ENCODE measurements at regions not wholly inside any gene's neighbourhood (a gene's known extent, or its start where the extent isn't known, plus 50 kb on each side); places are given as distances from the start of the nearest gene placed in this dataset.

DNA sequence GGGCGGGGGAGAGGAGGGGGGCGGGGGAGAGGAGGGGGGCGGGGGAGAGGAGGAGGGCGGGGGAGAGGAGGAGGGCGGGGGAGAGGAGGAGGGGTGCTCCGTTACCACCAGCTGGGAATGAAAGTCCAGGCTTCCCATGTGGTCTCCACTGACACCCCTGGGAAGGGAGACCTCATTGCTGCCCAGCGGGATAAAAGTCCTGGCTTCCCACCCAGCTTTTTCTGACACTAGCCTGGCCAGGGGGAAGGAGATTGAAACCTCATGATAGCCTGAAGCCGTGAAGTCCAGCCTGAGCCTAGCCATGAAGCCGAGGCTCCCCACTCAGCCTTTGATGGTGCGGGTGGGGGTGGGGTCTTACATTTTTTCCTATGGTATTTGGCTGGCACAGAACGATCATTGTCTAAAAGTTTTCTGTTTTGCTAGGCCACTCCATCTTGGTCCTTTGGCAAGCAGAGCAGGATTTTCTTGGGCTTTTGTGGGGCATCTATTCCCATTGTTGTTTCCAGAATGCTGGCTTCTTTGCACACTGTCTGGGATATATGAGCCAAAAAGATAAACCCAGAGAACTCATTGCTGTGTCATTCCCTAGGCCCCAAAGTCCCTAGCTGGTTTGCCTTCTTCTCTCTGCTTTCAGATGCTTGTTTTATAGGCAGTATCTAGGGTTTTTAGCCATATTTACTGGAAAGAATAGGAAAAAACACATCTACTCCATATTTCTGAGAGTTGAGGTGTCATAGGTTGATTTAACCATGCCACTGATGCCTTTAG lies 65.3 kb upstream of the SMOX start:
- Histone ChIP-seq H3K27me3 (ENCODE audit: insufficient read depth, low read length) (no peaks in the 10 kb centered on the region), H4K20me1 (ENCODE audit: insufficient read depth, low read length) (no peaks in the 10 kb centered on the region), H3K9me3 (ENCODE audit: low read length) (0 out of 2 replicates have a peak, but pooled peaks cover 3% of the 10 kb centered on the region), H3K9me2 (ENCODE audit: low read depth, low read length) (no peaks in the 10 kb centered on the region), H3K4me2 (ENCODE audit: low read length) (no peak overlapping the region), H3K79me2 (ENCODE audit: insufficient read depth, low read length) (no peaks in the 10 kb centered on the region), H3F3A (ENCODE audit: insufficient read depth, low read length) (no peaks in the 10 kb centered on the region), H2AFZ (ENCODE audit: low read length) (no peak overlapping the region), H3K4me1 (ENCODE audit: insufficient read depth, low read length, severe bottlenecking) (peaks cover 4% of the 10 kb centered on the region), H3K9ac (ENCODE audit: low read length) (no peak overlapping the region), H3K27ac (ENCODE audit: low read depth, low read length, poor library complexity, severe bottlenecking) (no peak overlapping the region), H3K36me3 (ENCODE audit: insufficient read depth, low read length) (no peaks in the 10 kb centered on the region), H3K4me3 (ENCODE audit: low read depth, low read length, poor library complexity, severe bottlenecking) (no peak overlapping the region)
- TF ChIP-seq EZH2 (IDR thresholded peaks at IDR 0.05; ENCODE audit: borderline replicate concordance, low read length), result no peak
- TF ChIP-seq, protein P1, sequence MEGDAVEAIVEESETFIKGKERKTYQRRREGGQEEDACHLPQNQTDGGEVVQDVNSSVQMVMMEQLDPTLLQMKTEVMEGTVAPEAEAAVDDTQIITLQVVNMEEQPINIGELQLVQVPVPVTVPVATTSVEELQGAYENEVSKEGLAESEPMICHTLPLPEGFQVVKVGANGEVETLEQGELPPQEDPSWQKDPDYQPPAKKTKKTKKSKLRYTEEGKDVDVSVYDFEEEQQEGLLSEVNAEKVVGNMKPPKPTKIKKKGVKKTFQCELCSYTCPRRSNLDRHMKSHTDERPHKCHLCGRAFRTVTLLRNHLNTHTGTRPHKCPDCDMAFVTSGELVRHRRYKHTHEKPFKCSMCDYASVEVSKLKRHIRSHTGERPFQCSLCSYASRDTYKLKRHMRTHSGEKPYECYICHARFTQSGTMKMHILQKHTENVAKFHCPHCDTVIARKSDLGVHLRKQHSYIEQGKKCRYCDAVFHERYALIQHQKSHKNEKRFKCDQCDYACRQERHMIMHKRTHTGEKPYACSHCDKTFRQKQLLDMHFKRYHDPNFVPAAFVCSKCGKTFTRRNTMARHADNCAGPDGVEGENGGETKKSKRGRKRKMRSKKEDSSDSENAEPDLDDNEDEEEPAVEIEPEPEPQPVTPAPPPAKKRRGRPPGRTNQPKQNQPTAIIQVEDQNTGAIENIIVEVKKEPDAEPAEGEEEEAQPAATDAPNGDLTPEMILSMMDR (IDR thresholded peaks at IDR 0.05; ENCODE audit: low read length), result no peak

DNA sequence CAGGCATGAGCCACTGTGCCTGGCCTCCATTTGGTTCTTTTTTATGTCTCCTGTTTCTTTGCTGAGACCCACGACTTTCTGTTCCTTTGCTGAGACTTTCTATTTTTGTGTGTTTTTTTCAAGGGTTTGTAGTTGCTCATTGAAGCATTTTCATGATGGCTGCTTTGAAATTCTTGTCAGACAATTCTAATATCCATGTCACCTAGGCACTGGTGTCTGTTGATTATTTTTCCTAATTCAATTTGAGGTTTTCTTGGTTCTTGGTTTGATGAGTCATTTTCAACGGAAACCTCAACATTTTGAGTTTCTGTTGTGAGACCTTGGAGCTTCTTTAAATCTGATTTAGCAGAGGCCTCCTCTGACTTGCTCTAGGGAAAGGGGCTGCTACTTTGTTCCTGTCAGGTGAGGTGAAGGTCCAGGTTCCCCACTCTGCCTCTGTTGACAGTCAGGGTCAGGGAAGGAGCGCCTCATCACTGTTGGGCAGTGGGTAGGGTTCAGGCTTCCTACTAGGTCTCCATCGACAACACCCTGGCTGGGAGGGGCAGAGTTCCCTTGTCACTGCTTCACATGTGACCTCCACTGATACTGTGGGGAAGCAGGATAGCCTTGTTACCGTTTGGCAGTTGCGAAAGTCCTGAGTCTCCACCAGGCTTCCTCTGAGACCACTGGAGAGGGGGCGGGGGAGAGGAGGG lies 66.1 kb upstream of the SMOX start:
- Histone ChIP-seq H3K4me2 (ENCODE audit: low read length) (no peak overlapping the region), H3F3A (ENCODE audit: insufficient read depth, low read length) (no peaks in the 10 kb centered on the region), H4K20me1 (ENCODE audit: insufficient read depth, low read length) (no peaks in the 10 kb centered on the region), H3K79me2 (ENCODE audit: insufficient read depth, low read length) (no peaks in the 10 kb centered on the region), H3K36me3 (ENCODE audit: insufficient read depth, low read length) (no peaks in the 10 kb centered on the region), H3K4me3 (ENCODE audit: low read depth, low read length, poor library complexity, severe bottlenecking) (no peak overlapping the region), H3K4me1 (ENCODE audit: insufficient read depth, low read length, severe bottlenecking) (peaks cover 4% of the 10 kb centered on the region), H2AFZ (ENCODE audit: low read length) (no peak overlapping the region), H3K27ac (ENCODE audit: low read depth, low read length, poor library complexity, severe bottlenecking) (no peak overlapping the region), H3K9ac (ENCODE audit: low read length) (no peak overlapping the region), H3K27me3 (ENCODE audit: insufficient read depth, low read length) (no peaks in the 10 kb centered on the region), H3K9me2 (ENCODE audit: low read depth, low read length) (no peaks in the 10 kb centered on the region), H3K9me3 (ENCODE audit: low read length) (0 out of 2 replicates have a peak, but pooled peaks cover 3% of the 10 kb centered on the region)
- no peak for TF ChIP-seq EZH2 (IDR thresholded peaks at IDR 0.05; ENCODE audit: borderline replicate concordance, low read length)
- TF ChIP-seq, protein P1 (IDR thresholded peaks at IDR 0.05; ENCODE audit: low read length), result no peak

DNA sequence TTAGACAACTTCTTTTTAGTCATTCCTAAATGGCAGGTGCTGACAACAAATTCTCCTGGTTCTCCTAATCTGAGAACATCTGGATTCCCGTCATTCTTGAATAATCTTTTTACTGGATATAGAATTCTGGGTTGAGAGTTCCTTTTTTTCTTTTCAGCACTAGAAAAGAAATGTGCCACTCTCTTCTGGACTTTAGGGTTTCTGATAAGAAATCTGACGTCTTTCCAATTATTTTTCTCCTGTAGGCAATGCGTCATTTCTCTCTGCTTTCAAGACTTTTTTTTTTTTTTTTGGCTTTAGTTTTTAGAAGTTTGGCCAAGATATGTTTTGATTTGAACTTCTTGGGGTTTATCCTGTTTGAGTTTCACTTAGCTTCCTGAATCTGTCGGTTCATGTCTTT lies 66.1 kb upstream of the RNF24 start:
- no peaks in the 10 kb centered on the region for H3F3A ChIP-seq (ENCODE audit: insufficient read depth, low read length)
- H3K27me3 ChIP-seq (ENCODE audit: insufficient read depth, low read length), result no peaks in the 10 kb centered on the region
- 0 out of 2 replicates have a peak, but pooled peaks cover 3% of the 10 kb centered on the region for H3K9me3 ChIP-seq (ENCODE audit: low read length)
- H3K9ac ChIP-seq (ENCODE audit: low read length), result no peak overlapping the region
- no peaks in the 10 kb centered on the region for H3K79me2 ChIP-seq (ENCODE audit: insufficient read depth, low read length)
- H3K36me3 ChIP-seq (ENCODE audit: insufficient read depth, low read length), result no peaks in the 10 kb centered on the region
- no peak overlapping the region for H2AFZ ChIP-seq (ENCODE audit: low read length)
- H4K20me1 ChIP-seq (ENCODE audit: insufficient read depth, low read length), result no peaks in the 10 kb centered on the region
- H3K4me3 ChIP-seq (ENCODE audit: low read depth, low read length, poor library complexity, severe bottlenecking), result no peak overlapping the region
- TF ChIP-seq EZH2 (IDR thresholded peaks at IDR 0.05; ENCODE audit: borderline replicate concordance, low read length), result no peak
- TF ChIP-seq, protein P1 (IDR thresholded peaks at IDR 0.05; ENCODE audit: low read length), result no peak
- H3K4me1 ChIP-seq (ENCODE audit: insufficient read depth, low read length, severe bottlenecking), result peaks cover 4% of the 10 kb centered on the region
- no peak overlapping the region for H3K4me2 ChIP-seq (ENCODE audit: low read length)
- H3K27ac ChIP-seq (ENCODE audit: low read depth, low read length, poor library complexity, severe bottlenecking), result no peak overlapping the region
- no peaks in the 10 kb centered on the region for H3K9me2 ChIP-seq (ENCODE audit: low read depth, low read length)
